Brain microvascular endothelial cell (primary cell): ENCODE measurements at regions not wholly inside any gene's neighbourhood (a gene's known extent, or its start where the extent isn't known, plus 50 kb on each side); places are given as distances from the start of the nearest gene placed in this dataset.

ENCODE experiments used
- DNase-seq: peaks from one replicate; pipeline ENCODE4 v3.0.0-alpha.2; 2020
- H3K27ac ChIP-seq: fragments of 250-450 bp; sonication (Bioruptor Pico); 2 replicates; pipeline ENCODE4 v1.5.1; 2020; ENCODE audit warnings: mild to moderate bottlenecking, moderate library complexity
- H3K27me3 ChIP-seq: fragments of 250-450 bp; sonication (Bioruptor Pico); replicated peaks from 2 replicates; pipeline ENCODE4 v1.5.1; 2020; ENCODE audit warnings: mild to moderate bottlenecking
- H3K36me3 ChIP-seq: fragments of 250-450 bp; sonication (Bioruptor Pico); replicated peaks from 2 replicates; pipeline ENCODE4 v1.5.1; 2020; ENCODE audit warnings: mild to moderate bottlenecking
- H3K4me3 ChIP-seq: 2 replicates; pipeline ENCODE4 v1.5.1; 2011; ENCODE audit warnings: low read depth, mild to moderate bottlenecking, control low read depth, low read length, moderate library complexity
- CTCF ChIP-seq: IDR thresholded peaks from 2 replicates; pipeline ENCODE4 v1.5.1; 2011; ENCODE audit warnings: low read depth, mild to moderate bottlenecking, moderate library complexity, low read length, control low read depth, inconsistent platforms; ENCODE audit errors: missing control alignments
- in situ Hi-C: cut with HindIII; loops from 2 replicates; pipeline ENCODE4 v1.10.0; 2017; ENCODE audit warnings: low sequenced_read_pairs, low pct_ligation_motif_present

- no peak for DNase-seq
- Histone ChIP-seq H3K27ac (no peak overlapping the region), H3K27me3 (no peaks in the 10 kb centered on the region), H3K36me3 (no peaks in the 10 kb centered on the region), H3K4me3 (no peak overlapping the region)
- in situ Hi-C loops: no loop called here
- no peak for TF ChIP-seq CTCF
These were observed 71.5 kb downstream of the CCER1 start for GRCh38 chr12:90883456-90883855.

- in situ Hi-C loops: no loop called here
- H3K4me3 ChIP-seq: no peak overlapping the region
- no peak for TF ChIP-seq CTCF
- no peak overlapping the region for H3K27ac ChIP-seq
- no peaks in the 10 kb centered on the region for H3K27me3 ChIP-seq
- DNase-seq: no peak
- H3K36me3 ChIP-seq: no peaks in the 10 kb centered on the region
These were observed 83.3 kb downstream of the CCER1 start for GRCh38 chr12:90871726-90872096.

GRCh38 chr12:90870971-90871725 lies 83.8 kb downstream of the CCER1 start:
- no peak overlapping the region for H3K4me3 ChIP-seq
- no peak for DNase-seq
- in situ Hi-C loops: no loop called here
- no peak for TF ChIP-seq CTCF
- no peaks in the 10 kb centered on the region for H3K27me3 ChIP-seq
- H3K36me3 ChIP-seq: no peaks in the 10 kb centered on the region
- H3K27ac ChIP-seq: no peak overlapping the region

GRCh38 chr12:90868626-90869025 lies 86.3 kb downstream of the CCER1 start:
- Histone ChIP-seq H3K36me3 (no peaks in the 10 kb centered on the region), H3K27ac (no peak overlapping the region), H3K4me3 (no peak overlapping the region), H3K27me3 (no peaks in the 10 kb centered on the region)
- no peak for TF ChIP-seq CTCF
- no peak for DNase-seq
- in situ Hi-C loops: no loop called here

GRCh38 chr12:90859591-90859990 lies 95.4 kb downstream of the CCER1 start:
- TF ChIP-seq CTCF: no peak
- DNase-seq: no peak
- in situ Hi-C loops: no loop called here
- no peak overlapping the region for H3K27ac ChIP-seq
- no peaks in the 10 kb centered on the region for H3K36me3 ChIP-seq
- no peaks in the 10 kb centered on the region for H3K27me3 ChIP-seq
- H3K4me3 ChIP-seq: no peak overlapping the region

GRCh38 chr12:90858252-90858651 lies 96.7 kb downstream of the CCER1 start:
- TF ChIP-seq CTCF: no peak
- DNase-seq: no peak
- H3K4me3 ChIP-seq: no peak overlapping the region
- in situ Hi-C loops: no loop called here
- H3K36me3 ChIP-seq: no peaks in the 10 kb centered on the region
- no peak overlapping the region for H3K27ac ChIP-seq
- H3K27me3 ChIP-seq: no peaks in the 10 kb centered on the region
